ENCODE measurements at regions not wholly inside any gene's neighbourhood (a gene's known extent, or its start where the extent isn't known, plus 50 kb on each side); places are given as distances from the start of the nearest gene placed in this dataset.

- no peak for TF ChIP-seq EP300 (IDR thresholded peaks at IDR 0.05)
- no peak for TF ChIP-seq CTCF (IDR thresholded peaks at IDR 0.05)
Measured at GRCh38 chr10:28188526-28188925, 114.3 kb downstream of the MPP7 start.

Measured in esophagus muscularis mucosa (tissue), 3 donors.